ENCODE measurements at regions not wholly inside any gene's neighbourhood (a gene's known extent, or its start where the extent isn't known, plus 50 kb on each side); places are given as distances from the start of the nearest gene placed in this dataset.

DNA sequence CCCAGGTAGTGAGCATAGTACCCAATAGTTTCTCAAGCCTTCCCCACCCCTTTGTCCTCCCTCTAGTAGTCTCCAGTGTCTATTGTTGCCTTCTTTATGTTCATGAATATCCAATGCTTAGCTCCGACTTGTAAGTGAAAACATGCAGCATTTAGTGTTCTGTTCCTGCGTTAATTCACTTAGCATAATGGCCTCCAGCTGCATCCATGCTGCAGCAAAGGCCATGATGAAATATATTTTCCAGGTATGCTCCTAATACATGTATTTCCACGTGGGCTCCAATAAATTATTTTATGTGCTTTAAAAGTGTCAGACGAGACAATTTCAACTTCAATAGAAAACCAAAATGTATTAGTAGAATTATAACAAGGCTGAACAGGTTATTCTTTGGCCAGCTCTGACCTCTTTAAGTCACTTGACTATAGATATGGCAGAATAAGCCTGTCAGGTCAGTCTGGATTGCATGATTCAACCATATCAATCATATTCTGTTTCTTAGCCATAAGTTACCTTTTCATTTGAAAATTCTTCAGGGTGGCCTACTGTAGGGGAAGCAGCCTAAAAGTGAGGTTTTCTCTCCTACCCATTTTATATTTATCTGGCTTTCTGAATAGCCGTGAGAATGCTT, 2291.6 kb upstream of the WWC1 start:
- no peak for ATAC-seq
- no peaks in the 10 kb centered on the region for H3K4me1 Mint-ChIP-seq
- H3K4me3 Mint-ChIP-seq = no peak overlapping the region
- DNase-seq (ENCODE audit: low spot score in 2 of 2) = no peak
- no peaks in the 10 kb centered on the region for H3K36me3 Mint-ChIP-seq
- no peak overlapping the region for H3K27ac Mint-ChIP-seq
- peaks cover 18% of the 10 kb centered on the region for H3K9me3 Mint-ChIP-seq

DNA sequence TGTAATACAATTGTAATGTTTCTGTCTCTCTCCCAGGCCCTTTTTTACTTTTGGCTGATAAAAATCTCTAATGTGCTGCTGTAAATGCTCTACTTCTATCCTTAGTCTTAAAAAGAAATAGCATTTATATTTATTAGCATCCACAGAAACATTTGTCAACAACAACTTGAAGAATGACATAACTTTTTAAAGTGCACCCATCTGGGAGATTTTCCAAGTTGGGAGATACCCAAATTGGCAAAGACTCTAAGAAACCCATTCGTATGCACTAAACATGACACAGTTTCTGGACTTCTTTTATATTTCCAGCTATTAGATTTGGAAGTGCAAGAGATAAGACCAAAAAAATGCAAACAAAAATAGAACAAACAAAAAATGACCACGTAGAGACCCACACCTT, 2287.4 kb upstream of the WWC1 start:
- DNase-seq (ENCODE audit: low spot score in 2 of 2) (no peak), ATAC-seq (no peak)
- peaks cover 11% of the 10 kb centered on the region for H3K9me3 Mint-ChIP-seq
- H3K4me1 Mint-ChIP-seq = no peaks in the 10 kb centered on the region
- no peak overlapping the region for H3K4me3 Mint-ChIP-seq
- H3K36me3 Mint-ChIP-seq = no peaks in the 10 kb centered on the region
- no peak overlapping the region for H3K27ac Mint-ChIP-seq

DNA sequence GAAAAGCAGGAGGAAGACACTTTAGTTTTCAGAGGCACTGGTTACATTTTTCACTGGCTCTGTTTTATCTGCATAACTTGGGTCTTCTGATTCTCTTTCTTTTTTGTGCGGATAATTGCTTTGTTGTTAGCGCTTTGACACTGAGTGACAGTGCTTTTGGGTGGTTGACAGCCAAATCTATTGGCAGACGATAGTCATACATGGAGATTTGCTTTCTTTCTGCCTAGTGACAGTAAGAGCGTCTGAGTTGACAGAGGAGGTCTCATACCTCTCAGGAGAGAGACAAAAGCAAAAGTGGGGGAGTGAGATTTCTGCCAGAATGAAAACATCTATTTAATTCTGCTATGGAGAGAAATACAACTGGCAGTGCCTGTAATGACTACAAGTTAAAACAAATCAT, 2278.0 kb upstream of the WWC1 start:
- ATAC-seq (no peak), DNase-seq (ENCODE audit: low spot score in 2 of 2) (no peak)
- H3K4me1 Mint-ChIP-seq = no peaks in the 10 kb centered on the region
- H3K9me3 Mint-ChIP-seq = peaks cover 13% of the 10 kb centered on the region
- H3K36me3 Mint-ChIP-seq = no peaks in the 10 kb centered on the region
- H3K27ac Mint-ChIP-seq = no peak overlapping the region
- no peak overlapping the region for H3K4me3 Mint-ChIP-seq

DNA sequence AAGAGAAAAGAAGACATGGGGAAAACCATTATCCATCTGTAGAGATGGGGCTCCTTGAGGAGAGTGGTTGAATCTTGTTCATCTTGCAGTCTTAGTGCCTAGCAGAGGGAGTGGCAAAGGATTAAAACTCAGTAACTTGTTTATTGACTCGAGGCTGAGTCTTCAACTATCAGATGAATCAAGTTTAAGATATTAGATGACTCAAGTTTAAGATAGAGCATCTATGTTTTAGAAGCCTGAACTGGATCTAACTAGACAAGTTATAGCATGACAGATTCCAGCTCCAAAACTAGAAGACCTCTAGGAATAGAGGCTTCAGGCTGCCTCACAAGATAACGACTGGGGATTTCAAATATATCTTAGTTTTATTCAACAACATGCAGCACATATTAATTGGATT, 2277.2 kb upstream of the WWC1 start:
- no peak for DNase-seq (ENCODE audit: low spot score in 2 of 2)
- no peak for ATAC-seq
- Mint-ChIP-seq H3K4me1 (no peaks in the 10 kb centered on the region), H3K27ac (no peak overlapping the region), H3K36me3 (no peaks in the 10 kb centered on the region), H3K4me3 (no peak overlapping the region), H3K9me3 (peaks cover 16% of the 10 kb centered on the region)

DNA sequence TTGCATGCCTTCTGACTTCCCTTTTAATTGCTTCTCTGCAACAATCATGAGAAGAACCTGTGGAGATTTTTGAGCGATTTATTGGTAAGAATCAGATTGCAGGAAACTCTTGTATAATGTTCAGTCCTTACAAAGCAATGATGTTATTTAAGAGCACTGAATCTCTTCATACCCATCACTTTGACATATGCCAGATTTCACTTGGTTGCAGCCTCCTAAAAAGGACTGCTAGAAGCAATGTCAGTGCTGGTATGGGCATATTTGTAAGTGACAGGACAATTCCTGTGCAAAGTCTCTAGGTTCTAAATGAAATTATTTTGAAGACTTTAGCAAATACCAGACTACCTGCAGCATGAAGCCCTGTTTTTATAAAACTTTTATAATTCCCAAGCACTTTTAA, 2272.7 kb upstream of the WWC1 start:
- Mint-ChIP-seq H3K4me1 (no peaks in the 10 kb centered on the region), H3K9me3 (peaks cover 19% of the 10 kb centered on the region)

DNA sequence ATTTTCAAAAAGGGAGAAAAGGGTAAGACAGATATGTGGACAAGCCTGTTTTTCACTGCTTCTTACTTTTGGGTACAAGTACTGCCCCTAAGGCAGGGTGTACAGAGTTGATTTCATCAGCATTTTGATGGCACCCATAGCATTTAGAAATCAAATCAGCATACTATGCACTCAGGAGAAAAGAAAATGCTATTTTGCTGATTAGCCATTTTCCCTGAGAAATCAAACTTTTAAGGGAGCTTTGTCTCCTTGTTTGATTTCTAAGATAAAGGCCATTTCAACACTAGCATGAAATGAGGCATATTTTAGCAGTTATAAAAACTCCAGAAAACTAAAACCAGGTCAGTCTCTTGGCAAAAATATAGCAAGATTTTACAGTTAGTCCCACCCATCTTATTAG, 2269.4 kb upstream of the WWC1 start:
- Mint-ChIP-seq H3K36me3 (no peaks in the 10 kb centered on the region), H3K9me3 (peaks cover 17% of the 10 kb centered on the region), H3K4me3 (no peak overlapping the region), H3K4me1 (no peaks in the 10 kb centered on the region), H3K27ac (no peak overlapping the region)
- ATAC-seq = no peak
- no peak for DNase-seq (ENCODE audit: low spot score in 2 of 2)

More for the DNA sequence above, 2272.7 kb upstream of the WWC1 start:
- H3K27ac Mint-ChIP-seq = no peak overlapping the region
- DNase-seq (ENCODE audit: low spot score in 2 of 2) (no peak), ATAC-seq (no peak)
- no peaks in the 10 kb centered on the region for H3K36me3 Mint-ChIP-seq
- H3K4me3 Mint-ChIP-seq = no peak overlapping the region

DNA sequence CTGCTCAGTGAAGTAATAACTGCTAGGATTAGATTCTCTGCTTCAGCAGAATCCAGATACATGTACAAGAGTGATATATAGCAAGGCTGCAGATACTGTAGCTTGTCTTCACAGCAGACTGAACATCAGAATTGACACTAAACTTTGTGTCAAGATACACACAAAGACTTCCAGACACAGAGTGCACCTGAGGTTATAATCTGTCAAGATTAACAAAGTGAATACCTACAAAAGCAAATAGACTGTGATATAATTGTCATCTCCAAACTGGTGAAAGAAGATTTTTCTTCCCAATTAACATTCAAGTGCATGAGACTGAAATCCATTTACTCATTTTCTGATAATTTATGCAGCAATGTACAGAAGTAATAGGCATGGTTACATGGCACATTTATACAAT, 2266.5 kb upstream of the WWC1 start:
- Mint-ChIP-seq H3K4me1 (no peaks in the 10 kb centered on the region), H3K4me3 (no peak overlapping the region), H3K9me3 (peaks cover 24% of the 10 kb centered on the region), H3K36me3 (no peaks in the 10 kb centered on the region), H3K27ac (no peak overlapping the region)
- no peak for ATAC-seq
- no peak for DNase-seq (ENCODE audit: low spot score in 2 of 2)

DNA sequence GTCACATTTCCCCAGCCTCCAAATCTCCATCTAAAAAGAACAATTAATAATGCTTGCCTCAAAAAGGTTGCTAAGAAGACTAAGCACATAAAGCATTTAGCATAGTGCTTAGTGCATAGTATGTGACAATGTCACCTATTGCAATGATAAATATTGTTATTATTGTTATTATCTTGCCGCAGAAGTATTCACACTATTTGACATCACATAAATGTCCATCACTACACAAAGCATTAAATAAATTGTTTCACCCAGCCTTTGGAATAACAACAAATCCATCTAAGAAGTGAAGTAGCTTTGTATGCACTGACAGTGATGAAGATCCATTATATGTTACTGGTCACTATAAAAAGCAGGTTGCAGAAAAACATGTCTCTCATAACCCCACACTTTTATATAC, 2263.9 kb upstream of the WWC1 start:
- Mint-ChIP-seq H3K9me3 (peaks cover 22% of the 10 kb centered on the region), H3K36me3 (no peaks in the 10 kb centered on the region), H3K27ac (no peak overlapping the region), H3K4me1 (no peaks in the 10 kb centered on the region), H3K4me3 (no peak overlapping the region)
- ATAC-seq = no peak
- DNase-seq (ENCODE audit: low spot score in 2 of 2) = no peak

DNA sequence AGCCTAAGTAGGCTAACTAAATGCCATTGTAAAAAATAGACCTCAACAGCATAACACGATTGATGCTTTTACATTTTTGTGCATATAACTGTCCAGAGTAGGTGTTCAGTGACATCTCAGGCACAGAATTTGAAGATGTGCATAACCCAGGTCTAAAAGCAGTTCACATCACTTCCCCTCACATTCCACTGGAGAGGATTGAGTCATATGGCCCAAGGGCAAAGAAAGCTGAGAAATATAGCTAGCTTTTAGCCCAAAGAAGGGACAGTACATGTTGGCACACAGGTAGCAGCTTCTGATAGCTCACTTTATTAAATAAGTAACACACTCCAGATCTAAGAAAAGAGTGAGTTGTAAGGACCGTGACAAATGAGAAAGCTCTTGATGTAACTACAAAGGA, 2259.5 kb upstream of the WWC1 start:
- Mint-ChIP-seq H3K4me1 (no peaks in the 10 kb centered on the region), H3K36me3 (no peaks in the 10 kb centered on the region), H3K9me3 (peaks cover 19% of the 10 kb centered on the region), H3K4me3 (no peak overlapping the region), H3K27ac (no peak overlapping the region)
- DNase-seq (ENCODE audit: low spot score in 2 of 2) (no peak), ATAC-seq (no peak)

DNA sequence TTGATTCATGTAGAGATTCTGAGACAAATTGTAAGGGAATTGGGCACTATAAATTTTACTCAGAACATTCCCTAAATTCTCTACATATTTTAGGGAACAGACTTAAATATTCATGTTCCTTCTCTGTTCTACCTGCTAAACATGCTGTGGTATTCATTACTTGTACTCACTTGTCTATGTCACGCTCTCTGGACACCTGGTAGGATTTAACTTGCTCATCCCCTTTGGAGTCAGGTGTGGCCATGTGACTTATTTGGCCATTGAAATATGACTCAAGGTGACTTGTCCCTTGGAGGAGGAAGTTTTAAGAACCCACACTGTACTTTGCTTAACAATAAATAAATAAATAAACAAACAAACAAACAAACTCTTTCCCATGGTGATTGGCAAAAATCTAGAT, 2258.8 kb upstream of the WWC1 start:
- ATAC-seq (no peak), DNase-seq (ENCODE audit: low spot score in 2 of 2) (no peak)
- Mint-ChIP-seq H3K27ac (no peak overlapping the region), H3K4me3 (no peak overlapping the region), H3K9me3 (peaks cover 18% of the 10 kb centered on the region), H3K36me3 (no peaks in the 10 kb centered on the region), H3K4me1 (no peaks in the 10 kb centered on the region)

DNA sequence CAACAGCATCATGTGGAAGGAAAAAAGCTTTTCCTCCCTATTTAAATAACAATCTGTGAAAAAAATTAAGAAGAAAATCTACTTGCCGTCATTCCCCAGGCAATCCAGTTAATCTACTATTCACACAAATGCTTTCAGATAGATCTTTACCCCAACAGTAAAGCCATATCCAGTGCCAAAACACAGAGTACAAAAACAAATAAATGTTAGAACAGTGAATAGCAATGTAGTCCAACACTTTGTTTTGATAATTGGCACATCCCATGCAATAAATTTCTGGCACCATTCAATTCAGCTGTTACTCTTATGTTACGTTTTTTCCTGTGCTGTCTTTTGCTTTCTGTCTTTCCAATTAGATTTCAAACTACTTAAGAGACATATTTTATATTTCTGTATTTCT, 2245.5 kb upstream of the WWC1 start:
- Mint-ChIP-seq H3K4me3 (no peak overlapping the region), H3K27ac (no peak overlapping the region), H3K9me3 (peaks cover 7% of the 10 kb centered on the region), H3K4me1 (no peaks in the 10 kb centered on the region), H3K36me3 (no peaks in the 10 kb centered on the region)
- ATAC-seq (no peak), DNase-seq (ENCODE audit: low spot score in 2 of 2) (no peak)

DNA sequence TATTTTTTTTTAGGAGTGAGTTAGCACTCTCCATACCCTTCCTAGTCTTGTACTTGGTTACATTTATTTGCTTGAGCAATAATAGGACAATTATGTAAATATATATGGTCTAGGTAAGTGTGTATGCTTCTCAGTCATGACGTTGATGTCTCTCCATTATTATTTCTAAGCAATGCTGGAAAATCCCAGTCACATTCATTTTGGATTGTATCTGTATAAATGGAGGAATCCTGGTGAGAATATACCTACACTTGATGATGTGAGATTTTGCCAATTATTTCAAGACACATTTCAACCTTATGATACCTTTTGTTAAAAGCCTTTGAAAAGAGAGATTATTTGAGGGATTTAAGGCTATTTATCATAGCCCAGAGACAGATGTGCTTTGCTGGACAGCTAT, 2244.5 kb upstream of the WWC1 start:
- ATAC-seq = no peak
- no peak overlapping the region for H3K27ac Mint-ChIP-seq
- no peak for DNase-seq (ENCODE audit: low spot score in 2 of 2)
- peaks cover 7% of the 10 kb centered on the region for H3K9me3 Mint-ChIP-seq
- H3K36me3 Mint-ChIP-seq = no peaks in the 10 kb centered on the region
- H3K4me1 Mint-ChIP-seq = no peaks in the 10 kb centered on the region
- H3K4me3 Mint-ChIP-seq = no peak overlapping the region

DNA sequence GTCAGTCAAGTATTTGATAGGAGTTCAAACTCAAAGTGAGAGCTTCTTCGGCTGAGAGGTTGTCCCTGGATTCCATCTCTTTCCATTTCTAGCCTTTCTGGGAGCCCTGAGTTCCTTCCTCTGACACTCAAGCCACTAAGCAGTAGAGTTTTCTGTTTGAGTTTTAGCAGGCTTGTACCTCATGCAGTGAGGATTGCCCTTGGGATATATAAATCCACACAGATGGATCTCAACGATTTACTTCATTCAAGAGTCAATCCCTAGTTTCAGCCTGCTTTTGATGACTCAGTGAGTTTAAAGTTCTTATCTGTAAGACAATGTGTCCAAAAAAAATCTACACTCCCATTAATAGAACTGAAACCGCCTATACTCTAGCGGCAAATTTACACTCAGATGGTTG, 2240.9 kb upstream of the WWC1 start:
- Mint-ChIP-seq H3K4me3 (no peak overlapping the region), H3K4me1 (no peaks in the 10 kb centered on the region), H3K9me3 (peaks cover 8% of the 10 kb centered on the region), H3K36me3 (no peaks in the 10 kb centered on the region), H3K27ac (no peak overlapping the region)
- no peak for ATAC-seq
- no peak for DNase-seq (ENCODE audit: low spot score in 2 of 2)

DNA sequence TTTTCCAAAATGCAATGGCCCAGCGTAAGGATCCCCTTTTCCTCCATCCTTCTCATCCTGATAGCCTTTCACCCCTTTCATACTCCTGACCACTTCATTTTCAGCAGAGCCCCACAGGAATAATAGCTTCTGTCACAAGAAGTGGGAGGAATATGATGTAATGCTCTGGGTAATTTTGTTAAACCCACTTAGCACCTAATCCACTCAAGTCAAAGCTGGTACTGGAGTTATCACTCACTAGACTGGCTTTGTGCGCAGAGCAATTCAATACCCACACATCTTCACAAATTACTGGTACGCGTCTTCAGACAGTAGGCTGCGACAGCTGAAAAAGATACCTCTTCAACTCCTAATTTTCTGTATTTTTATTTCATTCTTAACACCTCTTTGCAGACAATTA, 2232.8 kb upstream of the WWC1 start:
- H3K36me3 Mint-ChIP-seq = no peaks in the 10 kb centered on the region
- no peaks in the 10 kb centered on the region for H3K4me1 Mint-ChIP-seq
- no peak overlapping the region for H3K4me3 Mint-ChIP-seq
- no peak overlapping the region for H3K27ac Mint-ChIP-seq
- no peak for ATAC-seq
- no peak for DNase-seq (ENCODE audit: low spot score in 2 of 2)
- H3K9me3 Mint-ChIP-seq = peaks cover 12% of the 10 kb centered on the region

DNA sequence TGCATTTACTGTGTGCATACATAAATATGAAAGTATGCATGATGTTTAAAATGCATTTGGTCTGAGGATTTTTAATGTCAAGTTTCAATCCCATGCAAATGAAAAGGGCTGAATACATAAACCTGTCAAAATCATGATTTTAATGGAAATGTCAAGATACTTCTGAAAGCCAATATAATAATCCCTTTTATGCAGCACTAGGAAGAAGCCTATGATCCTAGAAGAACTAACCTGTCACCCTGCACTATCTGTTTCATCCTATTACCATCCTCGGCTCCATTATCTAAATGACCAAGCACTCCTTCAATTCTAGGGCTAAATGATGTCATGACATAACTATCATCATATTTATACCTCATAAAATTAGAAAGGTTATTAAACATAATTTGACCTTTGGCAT, 2229.4 kb upstream of the WWC1 start:
- no peak for ATAC-seq
- Mint-ChIP-seq H3K4me3 (no peak overlapping the region), H3K36me3 (no peaks in the 10 kb centered on the region)

DNA sequence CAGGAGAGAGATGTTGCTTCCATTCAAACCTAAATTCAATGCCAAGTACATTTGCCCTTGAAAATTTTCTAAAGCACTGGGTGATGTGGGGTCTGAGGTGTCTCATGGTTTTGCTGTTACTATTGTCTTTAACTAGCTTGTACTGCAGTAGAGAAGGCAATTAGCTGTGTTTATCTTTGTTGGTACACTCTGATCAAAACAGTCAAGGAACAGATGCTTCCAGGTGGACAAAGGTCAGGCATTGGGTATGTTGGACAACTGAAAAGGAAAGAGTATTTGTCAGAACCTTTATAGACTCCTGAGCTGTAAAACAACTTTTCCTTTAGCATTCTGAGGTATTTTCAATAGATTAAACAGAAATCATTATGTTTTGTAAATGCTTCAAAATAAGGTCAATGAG, 2228.7 kb upstream of the WWC1 start:
- H3K9me3 Mint-ChIP-seq = peaks cover 17% of the 10 kb centered on the region
- no peak for ATAC-seq
- H3K36me3 Mint-ChIP-seq = no peaks in the 10 kb centered on the region
- no peaks in the 10 kb centered on the region for H3K4me1 Mint-ChIP-seq
- H3K4me3 Mint-ChIP-seq = no peak overlapping the region
- no peak overlapping the region for H3K27ac Mint-ChIP-seq
- DNase-seq (ENCODE audit: low spot score in 2 of 2) = no peak

More for the DNA sequence above, 2229.4 kb upstream of the WWC1 start:
- no peak overlapping the region for H3K27ac Mint-ChIP-seq
- peaks cover 17% of the 10 kb centered on the region for H3K9me3 Mint-ChIP-seq
- no peaks in the 10 kb centered on the region for H3K4me1 Mint-ChIP-seq
- DNase-seq (ENCODE audit: low spot score in 2 of 2) = no peak

DNA sequence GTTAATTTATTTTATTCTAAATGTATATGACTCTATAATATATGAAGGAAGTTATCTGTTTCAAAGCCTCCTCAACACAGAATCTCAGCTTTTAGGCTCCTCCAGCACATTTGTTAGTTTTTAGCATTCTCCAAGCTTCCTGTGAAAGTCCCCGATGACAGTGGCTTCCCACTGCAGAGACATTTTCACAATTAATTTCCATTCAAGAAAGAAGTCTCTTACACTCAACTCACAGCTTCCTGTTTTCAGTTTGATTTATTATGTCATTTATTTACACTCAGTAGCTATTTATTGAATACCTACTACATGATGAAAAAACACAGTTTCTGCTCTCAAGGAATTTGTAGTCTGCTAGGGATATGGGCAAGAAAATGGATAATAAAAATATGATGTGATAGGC, 2228.2 kb upstream of the WWC1 start:
- no peaks in the 10 kb centered on the region for H3K36me3 Mint-ChIP-seq
- no peak overlapping the region for H3K27ac Mint-ChIP-seq
- ATAC-seq = no peak
- peaks cover 15% of the 10 kb centered on the region for H3K9me3 Mint-ChIP-seq
- H3K4me3 Mint-ChIP-seq = no peak overlapping the region
- H3K4me1 Mint-ChIP-seq = no peaks in the 10 kb centered on the region
- no peak for DNase-seq (ENCODE audit: low spot score in 2 of 2)
